Vagina (tissue), 2 donors: ENCODE measurements at regions not wholly inside any gene's neighbourhood (a gene's known extent, or its start where the extent isn't known, plus 50 kb on each side); places are given as distances from the start of the nearest gene placed in this dataset.

Experiments used
- CTCF ChIP-seq, 3 experiments: fragments of 450-650 bp in 2 of 3; fragments of 200-600 bp in 1 of 3; sonication (generic) in 1 of 3; IDR thresholded peaks; one replicate each; pipeline ENCODE4 v1.5.1; 2017 to 2019; ENCODE audit warnings: antibody characterized with exemption in 3 of 3, mild to moderate bottlenecking in 2 of 3, moderate library complexity in 2 of 3
- POLR2AphosphoS5 ChIP-seq, 2 donors: sonication (generic); formaldehyde crosslinking; IDR thresholded peaks; one replicate each; pipeline ENCODE4 v1.9.0; 2017; ENCODE audit warnings: antibody characterized with exemption in 2 of 2, mild to moderate bottlenecking in 2 of 2, low read depth in 1 of 2; ENCODE audit not compliant: insufficient read depth in 1 of 2

- TF ChIP-seq CTCF (IDR thresholded peaks at IDR 0.05): no peak
- no peak for TF ChIP-seq POLR2AphosphoS5 (IDR thresholded peaks at IDR 0.05; ENCODE audit: insufficient read depth in 1 of 2, low read depth in 1 of 2)
These were observed 1164.2 kb downstream of the PCDH17 start for GRCh38 chr13:58795715-58796114.
